SU-DHL-6 (cell line): ENCODE measurements at regions not wholly inside any gene's neighbourhood (a gene's known extent, or its start where the extent isn't known, plus 50 kb on each side); places are given as distances from the start of the nearest gene placed in this dataset.

ENCODE experiments used
- CTCF ChIP-seq: fragments of 200-600 bp; sonication (generic); IDR thresholded peaks from one replicate; pipeline ENCODE4 v1.5.1; 2017; ENCODE audit warnings: antibody characterized with exemption, mild to moderate bottlenecking, low read length, moderate library complexity; ENCODE audit not compliant: insufficient read depth, poor library complexity, severe bottlenecking
- EZH2phosphoT487 ChIP-seq: fragments of 200-600 bp; sonication (generic), shearing (Covaris generic); conservative IDR thresholded peaks from 2 replicates; pipeline ENCODE4 v1.6.1; 2018; ENCODE audit warnings: mild to moderate bottlenecking, antibody characterized with exemption, low read length, moderate library complexity, mixed read lengths

GRCh38 chr10:123395906-123396305 is 241.7 kb downstream of the BUB3 start:
- no peak for TF ChIP-seq CTCF
- no peak for TF ChIP-seq EZH2phosphoT487
